MM.1S (cell line): ENCODE measurements at regions not wholly inside any gene's neighbourhood (a gene's known extent, or its start where the extent isn't known, plus 50 kb on each side); places are given as distances from the start of the nearest gene placed in this dataset.
"Not testable (repeated sequence)": the region's sequence is repeated elsewhere in the genome, so short reads cannot be mapped to it uniquely, and the experiment has no call there.

Experiments used
- DNase-seq: peaks from one replicate; pipeline ENCODE4 v3.0.0-alpha.2; 2015
- H2AFZ ChIP-seq: fragments of 300-600 bp; sonication (generic); 2 replicates; pipeline ENCODE4 v1.6.0; 2016; ENCODE audit warnings: antibody characterized with exemption, low read length
- H3F3A ChIP-seq: fragments of 300-600 bp; sonication (generic); 2 replicates; pipeline ENCODE4 v1.6.1; 2016; ENCODE audit warnings: mild to moderate bottlenecking, antibody characterized with exemption, low read length, moderate library complexity, mixed read lengths; ENCODE audit not compliant: insufficient read depth
- H3K27ac ChIP-seq: fragments of 300-600 bp; sonication (generic); 2 replicates; pipeline ENCODE4 v1.5.1; 2016; ENCODE audit warnings: mild to moderate bottlenecking, low read length
- H3K27me3 ChIP-seq: fragments of 300-600 bp; sonication (generic); replicated peaks from 2 replicates; pipeline ENCODE4 v1.6.0; 2016; ENCODE audit warnings: low read length; ENCODE audit not compliant: insufficient read depth
- H3K36me3 ChIP-seq: fragments of 300-600 bp; sonication (generic); replicated peaks from 2 replicates; pipeline ENCODE4 v1.6.1; 2016; ENCODE audit warnings: mild to moderate bottlenecking, low read length, mixed read lengths; ENCODE audit not compliant: insufficient read depth
- H3K4me1 ChIP-seq: fragments of 300-600 bp; sonication (generic); 2 replicates; pipeline ENCODE4 v1.6.1; 2016; ENCODE audit warnings: low read length, mixed read lengths
- H3K4me2 ChIP-seq: fragments of 300-600 bp; sonication (generic); 2 replicates; pipeline ENCODE4 v1.6.0; 2016; ENCODE audit warnings: low read depth, low read length
- H3K4me3 ChIP-seq: fragments of 300-600 bp; sonication (generic); 2 replicates; pipeline ENCODE4 v1.5.1; 2016; ENCODE audit warnings: low read length, mixed read lengths
- H3K79me2 ChIP-seq: fragments of 300-600 bp; sonication (generic); 2 replicates; pipeline ENCODE4 v1.6.1; 2016; ENCODE audit warnings: mixed run types, low read length, mixed read lengths
- H3K9ac ChIP-seq: fragments of 300-600 bp; sonication (generic); 2 replicates; pipeline ENCODE4 v1.6.1; 2016; ENCODE audit warnings: low read length, mixed read lengths
- H3K9me2 ChIP-seq: fragments of 300-600 bp; sonication (generic); replicated peaks from 2 replicates; pipeline ENCODE4 v1.6.1; 2016; ENCODE audit warnings: mild to moderate bottlenecking, low read length, mixed read lengths; ENCODE audit not compliant: insufficient read depth
- H3K9me3 ChIP-seq: fragments of 300-600 bp; sonication (generic); replicated peaks from 2 replicates; pipeline ENCODE4 v1.6.1; 2016; ENCODE audit warnings: mild to moderate bottlenecking, low read length, mixed read lengths; ENCODE audit not compliant: insufficient read depth
- H4K20me1 ChIP-seq: fragments of 300-600 bp; sonication (generic); 2 replicates; pipeline ENCODE4 v1.6.1; 2016; ENCODE audit warnings: mild to moderate bottlenecking, low read length, moderate library complexity, mixed read lengths; ENCODE audit not compliant: insufficient read depth
- CTCF ChIP-seq: fragments of 300-600 bp; sonication (generic); IDR thresholded peaks from 2 replicates; pipeline ENCODE4 v1.5.1; 2016; ENCODE audit warnings: antibody characterized with exemption, low read length, mixed read lengths
- EZH2 ChIP-seq: fragments of 300-600 bp; sonication (generic); optimal IDR thresholded peaks from 2 replicates; pipeline ENCODE3; 2017; ENCODE audit warnings: low read depth, mild to moderate bottlenecking, antibody characterized with exemption, low read length, mixed read lengths
- EZH2phosphoT487 ChIP-seq: fragments of 300-600 bp; sonication (generic); IDR thresholded peaks from 2 replicates; pipeline ENCODE4 v1.6.1; 2018; ENCODE audit warnings: antibody characterized with exemption, low read length

GRCh38 chr12:127803545-127803944 is 463.4 kb upstream of the TMEM132C start:
- no peak for TF ChIP-seq EZH2
- no peak for TF ChIP-seq CTCF
- TF ChIP-seq EZH2phosphoT487, result no peak
- H3K36me3 ChIP-seq, result no peaks in the 10 kb centered on the region

GRCh38 chr12:127809275-127809674 is 457.7 kb upstream of the TMEM132C start:
- Histone ChIP-seq H3K9me3 (no peaks in the 10 kb centered on the region), H3K79me2 (no peaks in the 10 kb centered on the region), H3K27me3 (no peaks in the 10 kb centered on the region), H3K9me2 (no peaks in the 10 kb centered on the region), H3K9ac (no peak overlapping the region), H3K4me1 (no peaks in the 10 kb centered on the region), H3K36me3 (no peaks in the 10 kb centered on the region), H4K20me1 (no peaks in the 10 kb centered on the region), H3K27ac (no peak overlapping the region), H3F3A (no peaks in the 10 kb centered on the region), H2AFZ (no peak overlapping the region), H3K4me2 (no peak overlapping the region), H3K4me3 (no peak overlapping the region)
- TF ChIP-seq CTCF, result no peak
- TF ChIP-seq EZH2, result no peak
- no peak for TF ChIP-seq EZH2phosphoT487
- no peak for DNase-seq

More at GRCh38 chr12:127803545-127803944, 463.4 kb upstream of the TMEM132C start:
- DNase-seq, result no peak
- Histone ChIP-seq H3K79me2 (no peaks in the 10 kb centered on the region), H2AFZ (no peak overlapping the region), H3F3A (no peaks in the 10 kb centered on the region), H3K9me2 (no peaks in the 10 kb centered on the region), H3K9ac (no peak overlapping the region), H3K4me1 (no peaks in the 10 kb centered on the region), H3K4me2 (no peak overlapping the region), H3K9me3 (no peaks in the 10 kb centered on the region), H3K27me3 (no peaks in the 10 kb centered on the region), H4K20me1 (no peaks in the 10 kb centered on the region), H3K27ac (no peak overlapping the region), H3K4me3 (no peak overlapping the region)

- H4K20me1 ChIP-seq, result no peaks in the 10 kb centered on the region
- no peak overlapping the region for H3K4me3 ChIP-seq
- H3K27me3 ChIP-seq, result no peaks in the 10 kb centered on the region
- H3K79me2 ChIP-seq, result no peaks in the 10 kb centered on the region
- H3K27ac ChIP-seq, result no peak overlapping the region
- H3F3A ChIP-seq, result no peaks in the 10 kb centered on the region
- H3K9ac ChIP-seq, result no peak overlapping the region
- TF ChIP-seq EZH2, result no peak
- TF ChIP-seq EZH2phosphoT487, result no peak
- TF ChIP-seq CTCF, result no peak
- no peaks in the 10 kb centered on the region for H3K9me3 ChIP-seq
- no peak overlapping the region for H2AFZ ChIP-seq
- no peaks in the 10 kb centered on the region for H3K36me3 ChIP-seq
- H3K4me1 ChIP-seq, result no peaks in the 10 kb centered on the region
- H3K9me2 ChIP-seq, result no peaks in the 10 kb centered on the region
- no peak for DNase-seq
- H3K4me2 ChIP-seq, result no peak overlapping the region
These were observed 456.9 kb upstream of the TMEM132C start for GRCh38 chr12:127810041-127810440.

GRCh38 chr12:127810459-127810858 is 456.5 kb upstream of the TMEM132C start:
- not testable (repeated sequence) for H4K20me1 ChIP-seq, H3K9me2 ChIP-seq, H2AFZ ChIP-seq, H3K9ac ChIP-seq, DNase-seq, H3K9me3 ChIP-seq, H3K36me3 ChIP-seq, H3K4me1 ChIP-seq, H3K4me2 ChIP-seq, H3K79me2 ChIP-seq, H3K27ac ChIP-seq, H3K4me3 ChIP-seq, H3K27me3 ChIP-seq, H3F3A ChIP-seq
